Muscle of leg (tissue), 3 donors: ENCODE measurements at regions not wholly inside any gene's neighbourhood (a gene's known extent, or its start where the extent isn't known, plus 50 kb on each side); places are given as distances from the start of the nearest gene placed in this dataset.

ENCODE experiments used
- DNase-seq: peaks from one replicate; pipeline ENCODE4 v3.0.0; 2013
- H3K27ac ChIP-seq: one replicate; pipeline ENCODE4 v1.5.1; 2013; ENCODE audit warnings: mild to moderate bottlenecking, low read length, control low read depth
- H3K27me3 ChIP-seq: one replicate; pipeline ENCODE4 v1.6.1; 2013; ENCODE audit warnings: low read length; ENCODE audit not compliant: control insufficient read depth, insufficient read depth
- H3K36me3 ChIP-seq: one replicate; pipeline ENCODE4 v1.6.1; 2013; ENCODE audit warnings: low read length; ENCODE audit not compliant: control insufficient read depth, insufficient read depth
- H3K4me1 ChIP-seq: one replicate; pipeline ENCODE4 v1.6.1; 2013; ENCODE audit warnings: low read length; ENCODE audit not compliant: control insufficient read depth, insufficient read depth
- H3K4me3 ChIP-seq: one replicate; pipeline ENCODE4 v1.5.1; 2013; ENCODE audit warnings: low read length, control low read depth
- H3K9me3 ChIP-seq: replicated peaks from 2 replicates; pipeline ENCODE4 v1.6.1; 2013; ENCODE audit warnings: low read depth, low read length; ENCODE audit not compliant: control insufficient read depth
- WGBS: methylation state at CpG from one replicate; pipeline ENCODE4 v1.1.5; 2013; ENCODE audit warnings: missing lambda C conversion rate; ENCODE audit not compliant: insufficient coverage; 5-methylcytosine and 5-hydroxymethylcytosine counted together

- H3K4me3 ChIP-seq, result no peak overlapping the region
- H3K4me1 ChIP-seq, result peaks cover 23% of the 10 kb centered on the region
- WGBS, result no CpG with 5 or more reads among the region's 1 CpG
- H3K36me3 ChIP-seq, result no peaks in the 10 kb centered on the region
- no peaks in the 10 kb centered on the region for H3K27me3 ChIP-seq
- no peak for DNase-seq
- H3K27ac ChIP-seq, result no peak overlapping the region
- no peaks in the 10 kb centered on the region for H3K9me3 ChIP-seq
Observed at GRCh38 chr2:201957091-201957490, 76.6 kb upstream of the FZD7 start.

- no peaks in the 10 kb centered on the region for H3K36me3 ChIP-seq
- WGBS, result no CpG with 5 or more reads among the region's 6 CpGs
- H3K4me3 ChIP-seq, result no peak overlapping the region
- no peak for DNase-seq
- H3K9me3 ChIP-seq, result no peaks in the 10 kb centered on the region
- no peak overlapping the region for H3K27ac ChIP-seq
- no peaks in the 10 kb centered on the region for H3K27me3 ChIP-seq
- peaks cover 13% of the 10 kb centered on the region for H3K4me1 ChIP-seq
Observed at GRCh38 chr2:201959198-201959597, 74.5 kb upstream of the FZD7 start.

- Histone ChIP-seq H3K9me3 (no peaks in the 10 kb centered on the region), H3K36me3 (no peaks in the 10 kb centered on the region), H3K27me3 (no peaks in the 10 kb centered on the region), H3K4me3 (no peak overlapping the region), H3K27ac (no peak overlapping the region), H3K4me1 (peaks cover 13% of the 10 kb centered on the region)
- no CpG with 5 or more reads among the region's 2 CpGs for WGBS
- DNase-seq, result peak; percentile 20
Observed at GRCh38 chr2:201959626-201960025, 74.0 kb upstream of the FZD7 start.

DNA sequence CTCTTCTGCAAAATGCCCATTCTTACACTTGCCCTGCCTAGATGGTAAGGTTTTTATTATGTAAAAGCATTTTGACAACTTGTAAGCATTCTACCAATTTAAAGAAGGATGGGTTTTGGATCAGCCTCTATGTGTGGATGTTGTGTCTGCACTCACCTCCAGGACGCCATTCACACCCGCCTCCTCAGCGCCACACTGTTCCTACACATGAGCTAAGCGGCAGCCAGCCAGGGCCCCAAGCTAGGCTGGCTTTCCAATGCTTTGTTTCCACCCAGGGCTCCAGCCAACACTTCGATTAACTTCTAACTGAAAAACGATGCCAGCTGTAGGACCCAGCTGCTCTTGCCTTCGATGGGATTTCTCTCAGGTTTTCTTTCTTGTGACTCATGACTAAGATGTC lies 73.3 kb upstream of the FZD7 start:
- Histone ChIP-seq H3K36me3 (no peaks in the 10 kb centered on the region), H3K4me3 (no peak overlapping the region)
- no peak for DNase-seq

GRCh38 chr2:201961401-201961800 lies 72.3 kb upstream of the FZD7 start:
- no peaks in the 10 kb centered on the region for H3K27me3 ChIP-seq
- H3K4me1 ChIP-seq, result peaks cover 3% of the 10 kb centered on the region
- H3K9me3 ChIP-seq, result no peaks in the 10 kb centered on the region
- no peaks in the 10 kb centered on the region for H3K36me3 ChIP-seq
- H3K27ac ChIP-seq, result no peak overlapping the region
- no peak for DNase-seq
- no peak overlapping the region for H3K4me3 ChIP-seq
- WGBS, result 81% methylated on average over 3 of the region's 3 CpGs

More for the DNA sequence above, 73.3 kb upstream of the FZD7 start:
- no peaks in the 10 kb centered on the region for H3K27me3 ChIP-seq
- 63% methylated on average over 6 of the region's 7 CpGs for WGBS
- H3K9me3 ChIP-seq, result no peaks in the 10 kb centered on the region
- peaks cover 13% of the 10 kb centered on the region for H3K4me1 ChIP-seq
- no peak overlapping the region for H3K27ac ChIP-seq

- Histone ChIP-seq H3K9me3 (no peaks in the 10 kb centered on the region), H3K27me3 (no peaks in the 10 kb centered on the region), H3K36me3 (no peaks in the 10 kb centered on the region), H3K27ac (no peak overlapping the region), H3K4me3 (no peak overlapping the region), H3K4me1 (peaks cover 3% of the 10 kb centered on the region)
- 64% methylated on average over 10 of the region's 14 CpGs for WGBS
- DNase-seq, result no peak
Observed at GRCh38 chr2:201962774-201963562, 70.7 kb upstream of the FZD7 start.

GRCh38 chr2:201964011-201964410 lies 69.6 kb upstream of the FZD7 start:
- H3K9me3 ChIP-seq, result no peaks in the 10 kb centered on the region
- no peak overlapping the region for H3K4me3 ChIP-seq
- WGBS, result no CpG with 5 or more reads among the region's 4 CpGs
- H3K27me3 ChIP-seq, result no peaks in the 10 kb centered on the region
- H3K4me1 ChIP-seq, result peaks cover 3% of the 10 kb centered on the region
- no peak for DNase-seq
- no peaks in the 10 kb centered on the region for H3K36me3 ChIP-seq
- no peak overlapping the region for H3K27ac ChIP-seq

DNA sequence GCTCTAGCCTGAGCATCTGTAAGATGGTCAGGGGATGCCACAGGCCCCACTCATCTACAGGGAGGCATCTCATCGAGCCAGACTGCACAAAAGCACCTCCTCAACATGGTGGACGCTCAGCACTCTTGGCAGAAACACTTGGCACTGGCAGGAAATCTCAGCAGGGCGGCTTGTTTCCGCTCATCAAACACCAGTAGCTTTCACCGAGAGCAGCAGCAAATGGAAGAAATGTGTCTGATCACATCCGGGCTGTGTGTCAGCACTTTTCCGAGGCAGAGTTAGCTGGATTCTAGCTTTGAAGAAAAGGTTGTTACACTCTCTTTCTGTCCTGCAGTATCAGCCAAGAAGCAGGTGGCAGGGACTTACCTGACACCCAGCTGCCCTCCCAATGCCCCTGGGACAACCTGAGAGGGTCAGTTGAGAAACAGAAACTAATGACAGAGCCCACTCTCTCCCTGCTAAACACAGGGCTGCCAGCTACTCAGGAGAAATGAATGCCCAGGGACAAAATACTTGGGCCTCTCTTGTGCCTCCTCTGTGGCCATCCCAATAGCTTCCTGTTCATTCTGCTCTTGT lies 68.9 kb upstream of the FZD7 start:
- Histone ChIP-seq H3K36me3 (no peaks in the 10 kb centered on the region), H3K9me3 (no peaks in the 10 kb centered on the region), H3K4me1 (peaks cover 6% of the 10 kb centered on the region), H3K27me3 (no peaks in the 10 kb centered on the region), H3K4me3 (no peak overlapping the region), H3K27ac (no peak overlapping the region)
- WGBS, result 72% methylated on average over 6 of the region's 7 CpGs
- no peak for DNase-seq

DNA sequence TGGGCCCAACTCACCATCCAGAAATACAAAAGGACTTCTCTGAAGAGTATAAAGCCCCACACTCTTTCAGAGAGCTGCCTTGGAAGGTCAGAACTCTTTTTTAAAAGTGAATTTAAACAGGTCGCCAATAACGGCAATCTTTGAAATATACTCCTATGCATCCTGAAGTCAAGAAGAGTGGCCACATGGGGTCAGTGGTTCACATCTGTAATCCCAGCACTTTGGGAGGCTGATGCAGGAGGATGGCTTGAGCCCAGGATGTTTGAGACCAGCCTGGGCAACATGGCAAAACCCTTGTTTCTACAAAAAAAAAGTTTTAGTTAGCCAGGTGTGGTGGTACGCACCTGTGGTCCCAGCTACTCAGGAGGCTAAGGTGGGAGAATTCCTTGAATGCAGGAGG lies 68.1 kb upstream of the FZD7 start:
- H3K9me3 ChIP-seq, result no peaks in the 10 kb centered on the region
- 90% methylated on average over 3 of the region's 3 CpGs for WGBS
- H3K27ac ChIP-seq, result no peak overlapping the region
- H3K4me1 ChIP-seq, result peaks cover 7% of the 10 kb centered on the region
- no peaks in the 10 kb centered on the region for H3K36me3 ChIP-seq
- no peaks in the 10 kb centered on the region for H3K27me3 ChIP-seq
- no peak overlapping the region for H3K4me3 ChIP-seq
- no peak for DNase-seq

DNA sequence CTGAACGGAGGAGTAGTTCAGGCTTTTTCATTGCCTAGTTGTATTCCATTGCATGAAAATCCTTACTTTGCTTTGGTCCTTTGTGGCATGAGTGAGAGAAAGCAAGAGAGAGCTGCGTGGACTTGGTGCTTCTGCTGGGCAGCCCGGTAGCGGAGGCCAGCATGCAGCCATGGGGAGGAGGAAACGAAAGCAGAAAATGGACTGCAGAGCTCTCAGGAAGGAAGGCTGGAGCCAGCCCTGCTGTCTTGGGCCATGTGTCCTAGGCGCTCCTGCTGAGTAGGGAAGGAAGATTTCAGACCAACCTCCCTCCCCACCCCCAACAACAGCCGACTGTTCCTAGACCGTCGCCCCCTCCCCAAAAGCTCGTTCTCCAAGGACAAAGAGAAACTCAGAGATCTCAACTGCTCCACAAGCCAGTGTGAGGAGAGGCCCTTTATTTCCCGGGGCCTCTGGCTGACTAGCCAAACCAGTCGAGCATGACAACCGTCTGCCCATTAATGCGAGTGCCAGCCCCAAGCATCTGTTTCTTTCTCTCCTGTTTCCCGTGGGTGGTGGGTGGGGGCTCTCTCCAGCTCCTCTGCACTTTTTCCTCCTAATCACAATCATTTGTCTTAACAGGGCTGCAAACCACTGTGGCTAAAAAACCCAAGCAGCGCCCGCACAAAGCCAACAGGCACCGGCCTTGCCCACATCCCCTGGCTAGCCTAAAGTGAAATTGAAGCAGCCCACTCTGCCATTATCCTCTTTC lies 66.8 kb upstream of the FZD7 start:
- H3K27me3 ChIP-seq, result no peaks in the 10 kb centered on the region
- H3K36me3 ChIP-seq, result no peaks in the 10 kb centered on the region
- peaks cover 16% of the 10 kb centered on the region for H3K4me1 ChIP-seq
- no peak overlapping the region for H3K4me3 ChIP-seq
- no peaks in the 10 kb centered on the region for H3K9me3 ChIP-seq
- H3K27ac ChIP-seq, result no peak overlapping the region
- 85% methylated on average over 6 of the region's 18 CpGs for WGBS
- DNase-seq, result no peak
